C1 segment of cervical spinal cord (tissue), 14 donors: ENCODE measurements at regions not wholly inside any gene's neighbourhood (a gene's known extent, or its start where the extent isn't known, plus 50 kb on each side); places are given as distances from the start of the nearest gene placed in this dataset.

Experiments
- DNase-seq, 14 donors: peaks; one replicate each; lab custom pipeline; 2025; lab: John Stamatoyannopoulos, UW

GRCh38 chr3:170731281-170731680 is 138.7 kb downstream of the RPL22L1 start:
- no peak for DNase-seq

- DNase-seq, result no peak
Measured at GRCh38 chr3:170730071-170730812, 139.8 kb downstream of the RPL22L1 start.

GRCh38 chr3:170728181-170728580 is 141.8 kb downstream of the RPL22L1 start:
- no peak for DNase-seq

DNA sequence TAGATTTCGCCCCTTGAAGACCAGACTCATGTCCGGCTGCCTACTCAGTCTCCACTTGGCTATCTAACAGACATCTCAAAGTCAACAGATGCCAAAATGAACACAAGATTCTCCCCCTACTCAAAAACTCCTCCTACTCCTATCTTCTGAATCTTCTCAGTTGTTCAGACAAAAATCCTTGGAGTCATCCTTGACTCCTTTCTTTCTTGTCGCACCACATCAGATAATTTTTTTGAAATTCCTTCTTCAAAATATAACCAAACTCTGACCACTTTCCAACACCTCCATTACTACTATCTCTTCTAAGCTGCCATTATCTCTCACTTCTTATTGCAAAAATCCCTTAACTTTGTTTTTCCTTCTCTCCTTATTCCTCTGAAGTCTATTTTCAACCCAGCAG is 141.9 kb upstream of the SLC7A14 start:
- DNase-seq, result no peak

- no peak for DNase-seq
Measured at GRCh38 chr3:170726976-170727661, 141.2 kb upstream of the SLC7A14 start.

- DNase-seq, result no peak
Measured at GRCh38 chr3:170725285-170725731, 139.4 kb upstream of the SLC7A14 start.

GRCh38 chr3:170724599-170725280 is 138.9 kb upstream of the SLC7A14 start:
- no peak for DNase-seq

DNA sequence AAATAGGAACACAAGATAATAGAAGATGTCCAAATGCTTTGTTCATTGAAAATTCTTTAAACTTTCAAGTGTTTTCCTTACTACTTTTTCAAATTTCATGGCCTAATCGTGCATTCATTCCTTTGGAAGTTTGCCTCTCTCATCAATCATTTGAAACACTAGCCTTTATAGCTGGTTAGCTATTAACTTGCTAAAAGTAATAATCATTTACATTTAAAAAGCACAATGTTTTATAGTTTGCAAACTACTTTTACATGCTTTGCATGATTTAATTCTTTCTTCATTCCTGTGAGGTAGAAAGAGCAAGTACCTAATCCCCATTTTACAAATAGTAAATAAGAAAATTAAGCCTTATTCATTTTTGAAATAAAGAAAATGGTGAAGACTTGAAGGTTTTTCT is 137.4 kb upstream of the SLC7A14 start:
- DNase-seq, result no peak

DNA sequence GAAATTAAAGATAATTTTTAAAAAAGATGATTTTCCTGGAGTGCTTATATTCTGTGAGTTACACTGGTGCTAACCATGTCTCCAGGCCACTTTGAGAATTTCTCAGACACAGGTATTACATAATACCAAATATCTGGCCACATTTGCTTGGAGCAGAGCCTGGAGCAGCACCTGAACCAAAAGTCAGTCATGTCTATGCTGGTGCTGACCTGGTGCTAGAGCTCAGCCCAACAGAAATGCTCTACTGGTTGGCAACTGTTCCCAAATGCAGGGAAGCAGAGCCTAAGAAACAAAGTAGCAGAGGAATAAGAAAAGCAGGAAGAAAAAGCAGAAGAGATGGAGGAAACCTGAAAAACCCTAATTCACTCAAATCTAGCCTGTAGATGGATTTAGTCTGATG is 135.7 kb upstream of the SLC7A14 start:
- no peak for DNase-seq

- no peak for DNase-seq
Measured at GRCh38 chr3:170719300-170719699, 133.4 kb upstream of the SLC7A14 start.

GRCh38 chr3:170718848-170719247 is 133.0 kb upstream of the SLC7A14 start:
- DNase-seq, result no peak

DNA sequence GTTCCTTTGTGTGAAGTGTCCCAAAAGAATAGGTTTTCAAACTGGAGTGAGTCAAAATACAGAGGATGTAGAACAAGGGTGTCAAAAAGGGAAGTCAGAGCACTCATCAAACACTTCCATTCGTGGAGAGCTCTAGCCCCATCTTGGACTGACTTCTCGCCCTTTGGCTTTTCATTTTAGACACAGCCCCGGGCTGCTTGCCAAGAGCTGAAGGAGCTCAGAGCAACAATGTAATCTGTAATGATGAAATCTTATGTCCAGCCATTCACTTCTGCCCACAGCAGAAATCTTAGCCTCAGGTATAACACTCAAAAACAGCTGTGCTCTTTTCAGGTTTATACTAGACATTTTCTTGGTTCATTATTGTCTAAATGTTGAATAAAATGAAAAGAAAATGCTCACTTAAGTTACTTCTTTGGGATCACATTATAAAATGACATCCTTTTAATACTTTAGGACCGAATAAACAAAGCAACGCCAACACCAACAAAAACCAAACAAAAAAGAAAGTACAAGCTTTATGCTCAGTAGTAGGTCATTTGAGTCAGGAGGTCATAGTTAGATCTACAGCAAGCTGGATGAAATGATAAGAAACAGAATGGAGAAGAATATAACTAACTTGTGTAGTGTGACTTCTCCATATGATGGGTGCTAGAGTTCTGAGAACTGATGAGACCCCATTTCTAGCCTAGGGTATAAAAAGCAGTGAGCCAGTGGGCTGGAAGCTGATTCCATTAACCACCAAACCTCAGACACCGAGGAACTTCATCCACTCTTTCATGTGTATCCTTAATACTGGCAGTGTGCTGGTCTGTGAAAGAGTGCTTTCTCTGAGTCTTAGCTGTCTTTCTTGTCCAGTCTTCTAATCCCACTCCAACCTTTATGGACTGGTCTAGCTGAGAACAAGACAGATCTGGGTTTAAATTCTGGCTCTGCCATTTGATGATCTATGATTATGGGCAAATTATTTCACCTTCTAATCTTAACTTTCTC is 131.8 kb upstream of the SLC7A14 start:
- no peak for DNase-seq

- no peak for DNase-seq
Measured at GRCh38 chr3:170716172-170716805, 130.4 kb upstream of the SLC7A14 start.

- DNase-seq, result no peak
Measured at GRCh38 chr3:170714562-170715535, 129.0 kb upstream of the SLC7A14 start.

DNA sequence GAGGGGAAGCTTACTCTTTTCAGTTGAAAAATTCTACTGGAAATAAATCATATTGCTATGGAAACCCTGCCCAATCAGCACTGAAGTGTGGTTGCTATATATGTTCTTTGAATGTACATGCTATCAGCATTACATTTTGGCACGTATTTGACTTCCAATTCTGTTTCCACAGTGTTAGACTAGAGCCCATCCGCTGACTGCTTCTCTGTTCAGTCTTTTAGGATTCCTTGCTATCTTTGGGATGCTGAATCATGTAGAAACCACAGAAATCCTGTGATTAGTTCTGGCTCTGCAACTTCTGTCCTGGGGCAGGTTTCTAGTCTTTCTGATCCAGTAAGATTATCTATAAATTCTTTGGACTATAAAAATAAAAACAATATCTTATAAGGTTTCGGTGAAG is 128.2 kb upstream of the SLC7A14 start:
- no peak for DNase-seq

- DNase-seq, result no peak
Measured at GRCh38 chr3:170713653-170714052, 127.8 kb upstream of the SLC7A14 start.

DNA sequence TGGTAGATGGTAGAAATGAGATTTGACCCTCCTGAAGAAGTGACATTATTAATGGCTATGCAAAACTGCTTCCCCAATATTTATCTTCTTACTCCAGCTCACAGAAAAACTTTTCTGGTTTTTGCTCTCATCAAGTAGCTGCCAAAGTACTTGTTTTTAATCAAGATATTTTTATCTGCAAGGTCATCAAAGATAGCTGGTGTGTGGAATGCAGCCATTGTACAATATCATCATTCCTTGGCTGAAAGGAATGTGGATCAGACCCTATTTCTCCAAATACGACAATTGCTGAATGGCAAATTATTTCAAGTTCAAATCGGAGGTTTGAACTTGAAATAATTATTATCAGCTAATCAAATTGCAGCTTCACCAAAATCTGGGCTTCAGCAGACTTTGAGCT is 126.9 kb upstream of the SLC7A14 start:
- no peak for DNase-seq

DNA sequence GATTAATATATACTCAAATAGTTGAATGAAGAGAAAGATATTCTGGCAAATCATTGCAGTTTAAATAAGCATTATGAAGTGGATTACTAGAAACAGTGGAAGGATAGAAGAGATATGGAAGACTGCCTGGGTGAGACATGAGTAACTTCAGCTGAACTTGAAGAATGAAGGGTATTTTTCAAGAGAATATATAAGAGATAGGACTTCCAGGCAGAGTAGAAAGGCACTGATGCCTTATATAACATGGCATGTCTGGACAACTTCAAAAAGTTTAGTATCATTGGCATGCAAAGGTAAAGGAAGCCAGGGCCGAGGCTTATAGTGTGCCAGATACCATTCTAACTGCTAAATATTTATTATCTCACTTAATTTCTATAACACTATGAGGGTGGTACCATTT is 126.5 kb upstream of the SLC7A14 start:
- DNase-seq, result no peak

DNA sequence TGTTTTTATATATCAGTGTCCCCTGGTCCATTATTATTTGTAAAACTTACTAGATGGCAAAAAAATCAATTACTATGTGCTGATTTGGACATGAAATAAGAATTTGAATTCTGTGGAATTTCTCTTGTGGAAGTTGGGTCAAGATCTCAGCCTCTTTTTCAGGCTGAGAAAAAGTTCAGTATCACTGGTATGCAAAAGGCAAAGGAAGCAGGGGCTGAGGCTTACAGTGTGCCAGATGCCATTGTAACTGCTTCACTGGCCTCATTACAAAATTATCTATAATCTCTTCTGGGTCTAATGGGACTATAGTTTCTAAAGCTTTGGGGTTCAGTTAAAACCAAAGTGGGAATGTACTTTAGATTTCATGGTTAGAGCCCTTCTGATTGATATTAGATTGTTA is 125.9 kb upstream of the SLC7A14 start:
- DNase-seq, result no peak

DNA sequence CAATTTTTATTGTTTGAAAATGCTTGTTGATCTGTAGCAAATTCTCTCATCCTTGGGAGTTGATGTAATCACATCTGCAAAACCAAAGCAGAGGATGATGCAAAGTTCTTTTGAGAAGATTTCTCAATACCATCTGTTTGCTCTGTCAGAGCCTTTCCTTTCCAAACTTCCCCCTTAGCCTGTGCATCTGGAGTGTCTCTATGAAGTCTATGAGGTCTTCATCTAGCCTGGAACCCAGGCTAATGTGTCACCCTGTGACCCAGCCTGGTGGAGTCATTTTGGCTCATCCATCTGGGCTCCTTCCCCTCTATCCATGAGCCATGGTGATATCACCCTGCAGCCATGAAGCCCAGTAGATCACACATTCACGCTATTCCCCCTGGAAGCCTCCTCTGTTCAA is 123.2 kb upstream of the SLC7A14 start:
- DNase-seq, result no peak
